ACC112 (cell line): ENCODE measurements at regions not wholly inside any gene's neighbourhood (a gene's known extent, or its start where the extent isn't known, plus 50 kb on each side); places are given as distances from the start of the nearest gene placed in this dataset.

Source experiments
- H2AFZ ChIP-seq: fragments of 200-600 bp; sonication (generic); one replicate; pipeline ENCODE4 v1.6.0; 2017; ENCODE audit warnings: antibody characterized with exemption, low read length; ENCODE audit not compliant: unreplicated experiment
- H3K27ac ChIP-seq: fragments of 200-600 bp; sonication (generic); 2 replicates; pipeline ENCODE4 v1.5.1; 2014; ENCODE audit warnings: low read depth, mild to moderate bottlenecking, antibody characterized with exemption, low read length, moderate library complexity
- H3K27me3 ChIP-seq: fragments of 200-600 bp; sonication (generic); 2 replicates; pipeline ENCODE4 v1.6.1; 2014; ENCODE audit warnings: mild to moderate bottlenecking, antibody characterized with exemption, low read length, moderate library complexity, mixed read lengths; ENCODE audit not compliant: insufficient read depth
- H3K36me3 ChIP-seq: fragments of 200-600 bp; sonication (generic); 2 replicates; pipeline ENCODE4 v1.6.1; 2016; ENCODE audit warnings: mild to moderate bottlenecking, antibody characterized with exemption, low read length, moderate library complexity, mixed read lengths; ENCODE audit not compliant: insufficient read depth
- H3K4me1 ChIP-seq: fragments of 200-600 bp; sonication (generic); one replicate; pipeline ENCODE4 v1.6.1; 2016; ENCODE audit warnings: low read length, mixed read lengths; ENCODE audit not compliant: insufficient read depth, unreplicated experiment, control insufficient read depth
- H3K4me3 ChIP-seq: fragments of 200-600 bp; sonication (generic); 2 replicates; pipeline ENCODE4 v1.5.1; 2014; ENCODE audit warnings: mild to moderate bottlenecking, low read depth, low read length
- H3K79me2 ChIP-seq: fragments of 200-600 bp; sonication (generic); one replicate; pipeline ENCODE4 v1.6.0; 2016; ENCODE audit warnings: low read length; ENCODE audit not compliant: control insufficient read depth, unreplicated experiment, insufficient read depth

DNA sequence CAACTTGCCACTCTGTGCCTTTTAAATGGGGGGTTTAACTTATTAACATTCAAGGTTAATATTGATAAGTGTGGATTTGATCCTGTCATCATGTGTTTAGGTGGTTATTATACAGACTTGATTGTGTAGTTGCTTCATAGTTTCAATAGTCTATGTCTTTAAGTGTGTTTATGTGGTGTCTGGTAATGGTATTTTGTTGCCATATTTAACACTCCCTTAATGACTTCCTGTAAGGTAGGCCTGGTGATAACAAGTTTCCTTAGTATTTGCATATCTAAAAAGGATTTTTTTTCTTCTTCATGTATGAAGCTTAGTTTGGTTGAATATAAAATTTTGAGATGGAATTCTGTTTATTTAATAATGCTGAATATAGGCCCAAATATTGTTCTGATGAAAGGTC is 506.0 kb upstream of the ZNF462 start:
- H3K4me3 ChIP-seq = no peak overlapping the region
- H3K27me3 ChIP-seq = no peaks in the 10 kb centered on the region
- no peak overlapping the region for H3K27ac ChIP-seq
- H2AFZ ChIP-seq = no peak overlapping the region
- H3K36me3 ChIP-seq = no peaks in the 10 kb centered on the region
- no peaks in the 10 kb centered on the region for H3K4me1 ChIP-seq
- H3K79me2 ChIP-seq = no peaks in the 10 kb centered on the region

DNA sequence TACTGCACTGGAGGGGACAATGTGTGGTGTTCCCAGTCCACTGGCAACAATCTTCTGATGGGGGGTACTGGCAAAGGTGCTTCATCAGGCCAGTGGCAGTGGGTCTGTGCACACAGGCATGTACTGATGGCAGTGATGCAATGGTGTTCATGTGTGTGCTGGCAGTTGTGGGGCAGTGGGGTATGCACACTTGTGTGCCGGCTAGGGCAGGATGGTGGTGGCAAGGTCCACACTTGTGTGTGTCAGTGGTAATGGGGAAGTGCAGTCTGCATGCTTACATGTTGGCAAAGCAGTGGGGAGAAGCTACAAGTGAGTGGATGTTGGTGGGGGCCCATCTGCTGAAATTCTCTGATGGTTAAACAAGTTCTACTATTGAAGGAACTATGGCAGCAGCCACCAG is 504.6 kb upstream of the ZNF462 start:
- H3K4me1 ChIP-seq = no peaks in the 10 kb centered on the region
- no peak overlapping the region for H3K27ac ChIP-seq
- H3K36me3 ChIP-seq = no peaks in the 10 kb centered on the region
- H3K27me3 ChIP-seq = no peaks in the 10 kb centered on the region
- no peaks in the 10 kb centered on the region for H3K79me2 ChIP-seq
- no peak overlapping the region for H2AFZ ChIP-seq
- no peak overlapping the region for H3K4me3 ChIP-seq

DNA sequence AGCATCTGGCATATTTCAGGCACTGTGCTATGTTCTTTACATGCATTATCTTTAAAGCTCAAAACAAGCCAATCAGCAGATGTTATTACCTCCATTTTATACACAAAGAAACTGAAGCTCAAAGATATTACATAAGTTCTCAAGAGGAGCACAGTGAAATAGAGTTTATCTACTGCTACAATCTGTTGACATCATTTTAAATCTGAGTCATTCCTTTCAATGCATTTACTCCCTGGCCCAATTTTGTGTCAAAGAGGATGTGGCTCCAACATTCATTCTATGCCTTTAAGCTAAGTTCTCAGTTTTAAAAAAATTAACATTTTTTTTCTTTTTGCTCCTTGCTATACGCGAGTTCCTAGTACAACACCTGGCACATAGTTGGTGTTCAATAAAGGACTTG is 486.3 kb upstream of the ZNF462 start:
- Histone ChIP-seq H3K27me3 (no peaks in the 10 kb centered on the region), H3K36me3 (no peaks in the 10 kb centered on the region), H2AFZ (no peak overlapping the region), H3K4me1 (no peaks in the 10 kb centered on the region), H3K79me2 (no peaks in the 10 kb centered on the region), H3K4me3 (no peak overlapping the region), H3K27ac (no peak overlapping the region)

DNA sequence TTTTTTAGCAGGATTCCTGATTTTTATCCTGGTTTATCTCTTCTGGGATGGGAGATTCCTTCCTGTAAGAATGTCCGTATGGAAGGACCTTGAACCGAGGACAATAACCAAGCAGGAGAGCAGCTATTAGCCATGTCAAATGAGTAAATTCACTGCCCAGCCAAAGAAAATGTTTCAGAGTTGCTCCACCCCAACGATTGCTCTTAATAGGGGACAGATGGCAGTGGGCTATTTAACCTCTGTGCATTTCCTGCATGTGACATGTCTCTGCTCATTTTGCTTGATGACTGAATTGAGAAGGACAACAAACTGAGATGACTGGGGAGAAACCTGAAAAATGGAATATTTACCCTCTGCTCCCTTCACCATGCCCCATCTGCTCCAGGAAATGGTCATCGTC is 479.9 kb upstream of the ZNF462 start:
- Histone ChIP-seq H2AFZ (no peak overlapping the region), H3K4me3 (no peak overlapping the region), H3K27ac (no peak overlapping the region), H3K79me2 (no peaks in the 10 kb centered on the region), H3K36me3 (no peaks in the 10 kb centered on the region), H3K4me1 (no peaks in the 10 kb centered on the region), H3K27me3 (no peaks in the 10 kb centered on the region)

DNA sequence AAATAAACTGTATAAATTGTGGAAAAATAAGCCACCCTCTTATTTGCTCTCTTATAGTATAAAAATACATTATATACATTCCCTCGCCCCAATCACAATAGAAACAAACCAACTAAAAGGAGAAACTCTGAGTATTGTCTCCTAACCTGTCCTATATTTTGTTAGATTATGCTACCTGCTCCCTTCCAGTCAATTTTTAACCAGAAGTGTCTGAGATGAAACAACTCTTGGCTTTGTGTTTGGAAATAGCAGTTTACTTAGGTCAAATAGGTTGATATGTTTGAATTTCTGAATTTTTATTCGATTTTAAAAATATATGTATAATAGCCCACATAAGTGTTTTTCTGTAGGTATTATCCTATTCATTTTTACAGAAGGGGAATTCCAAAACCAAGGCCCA is 475.0 kb upstream of the ZNF462 start:
- H3K4me1 ChIP-seq = no peaks in the 10 kb centered on the region
- H3K4me3 ChIP-seq = no peak overlapping the region
- no peaks in the 10 kb centered on the region for H3K79me2 ChIP-seq
- no peaks in the 10 kb centered on the region for H3K27me3 ChIP-seq
- no peak overlapping the region for H3K27ac ChIP-seq
- no peak overlapping the region for H2AFZ ChIP-seq
- H3K36me3 ChIP-seq = no peaks in the 10 kb centered on the region

DNA sequence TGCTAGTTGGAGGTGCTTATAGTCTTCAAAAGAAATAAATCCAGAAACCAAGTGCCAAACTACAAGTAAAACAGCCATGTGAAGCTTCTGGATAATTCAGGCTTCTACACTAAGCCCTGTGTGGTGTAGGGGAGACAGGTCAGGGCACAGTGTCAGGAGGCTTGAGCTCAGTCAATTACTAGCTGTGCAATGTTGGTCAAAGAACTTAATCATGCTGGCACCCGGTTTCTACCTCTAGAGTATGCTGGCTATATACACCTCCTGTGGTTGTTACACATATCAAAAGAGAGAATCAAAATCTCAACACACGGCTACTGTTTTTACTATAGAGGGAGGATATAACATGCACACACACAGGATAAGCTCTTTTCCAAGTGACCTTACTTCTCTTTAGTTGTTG is 469.7 kb upstream of the ZNF462 start:
- H3K27me3 ChIP-seq = no peaks in the 10 kb centered on the region
- H3K27ac ChIP-seq = no peak overlapping the region
- no peaks in the 10 kb centered on the region for H3K4me1 ChIP-seq
- no peaks in the 10 kb centered on the region for H3K36me3 ChIP-seq
- H2AFZ ChIP-seq = no peak overlapping the region
- no peak overlapping the region for H3K4me3 ChIP-seq
- H3K79me2 ChIP-seq = no peaks in the 10 kb centered on the region

DNA sequence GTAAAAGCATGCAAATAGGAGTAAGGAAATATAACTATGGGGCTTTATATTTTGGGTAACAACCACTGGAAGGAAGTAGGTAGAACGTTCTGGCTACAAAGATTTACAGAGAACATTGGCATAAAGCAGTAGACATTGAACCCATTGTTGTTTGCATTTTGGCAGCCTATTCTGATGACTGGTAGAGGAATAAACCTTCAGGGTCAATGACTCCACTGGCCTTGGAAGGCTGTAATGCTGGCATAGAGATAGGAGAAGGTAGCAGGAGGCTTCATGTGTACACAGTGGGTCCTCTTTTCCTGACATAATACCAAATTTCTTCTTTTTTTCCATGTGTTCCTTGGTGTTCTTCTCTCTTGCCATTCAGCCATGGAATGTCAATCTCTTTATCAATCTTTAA is 462.8 kb upstream of the ZNF462 start:
- no peak overlapping the region for H3K27ac ChIP-seq
- no peak overlapping the region for H2AFZ ChIP-seq
- no peak overlapping the region for H3K4me3 ChIP-seq
- H3K4me1 ChIP-seq = no peaks in the 10 kb centered on the region
- no peaks in the 10 kb centered on the region for H3K36me3 ChIP-seq
- no peaks in the 10 kb centered on the region for H3K27me3 ChIP-seq
- H3K79me2 ChIP-seq = no peaks in the 10 kb centered on the region

DNA sequence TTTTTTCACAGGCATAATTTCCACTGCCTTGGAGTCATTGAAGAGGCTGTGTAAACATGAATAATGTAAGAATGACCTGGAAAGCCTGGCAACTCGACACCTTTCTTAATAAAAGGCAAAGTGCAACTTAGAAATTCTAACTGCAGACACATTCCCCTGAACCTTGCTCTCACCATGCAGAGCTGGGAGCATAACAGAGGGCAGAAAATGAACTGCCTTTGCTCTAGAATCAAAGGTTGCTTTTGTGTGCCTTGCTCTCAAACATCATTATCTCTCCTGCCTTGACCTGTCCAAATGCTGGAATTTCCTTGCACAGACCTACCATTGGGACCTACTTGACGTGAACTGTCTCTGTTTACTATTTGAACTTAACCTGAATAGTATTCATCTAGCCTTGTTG is 462.0 kb upstream of the ZNF462 start:
- no peak overlapping the region for H3K4me3 ChIP-seq
- H3K79me2 ChIP-seq = no peaks in the 10 kb centered on the region
- no peaks in the 10 kb centered on the region for H3K36me3 ChIP-seq
- no peak overlapping the region for H2AFZ ChIP-seq
- no peak overlapping the region for H3K27ac ChIP-seq
- no peaks in the 10 kb centered on the region for H3K27me3 ChIP-seq
- no peaks in the 10 kb centered on the region for H3K4me1 ChIP-seq

DNA sequence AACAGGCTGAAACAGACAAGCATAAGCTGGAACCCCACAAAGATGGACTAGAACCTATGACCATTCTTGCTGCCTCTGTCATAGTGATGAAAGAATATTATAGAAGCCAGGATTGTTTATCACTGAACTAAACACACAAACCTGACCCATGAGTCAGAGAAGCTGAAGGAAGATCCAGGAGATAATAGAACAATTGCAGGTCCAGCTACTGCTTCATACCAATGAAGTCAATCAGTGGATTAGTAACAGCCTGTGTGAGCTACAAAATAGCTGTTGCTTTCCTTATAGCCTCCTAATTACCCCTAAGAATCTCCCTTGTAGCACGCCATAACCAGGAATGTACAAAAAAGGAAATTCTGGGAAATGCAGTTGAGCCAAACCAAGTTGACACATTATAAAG is 459.9 kb upstream of the ZNF462 start:
- H3K4me3 ChIP-seq = no peak overlapping the region
- H3K27me3 ChIP-seq = no peaks in the 10 kb centered on the region
- no peaks in the 10 kb centered on the region for H3K79me2 ChIP-seq
- no peak overlapping the region for H3K27ac ChIP-seq
- H3K36me3 ChIP-seq = no peaks in the 10 kb centered on the region
- no peak overlapping the region for H2AFZ ChIP-seq
- H3K4me1 ChIP-seq = no peaks in the 10 kb centered on the region

DNA sequence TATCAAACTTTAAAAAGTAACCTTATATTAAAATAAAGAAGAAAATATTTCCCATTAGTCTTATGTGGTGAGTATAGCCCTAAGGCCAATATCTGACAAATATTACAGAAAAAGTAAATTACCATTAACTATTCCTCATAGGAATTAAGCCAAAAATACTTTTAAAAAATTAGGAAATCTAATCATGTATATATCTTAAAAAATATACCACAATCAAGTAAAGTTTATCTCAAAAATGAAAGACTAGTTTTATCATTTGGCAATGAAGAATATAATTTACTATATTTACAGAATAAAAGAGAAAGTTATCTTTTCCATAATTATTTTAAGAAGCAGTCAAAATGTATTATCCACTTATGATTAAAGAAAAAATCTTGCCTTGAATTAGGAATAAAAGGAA is 458.8 kb upstream of the ZNF462 start:
- Histone ChIP-seq H3K79me2 (no peaks in the 10 kb centered on the region), H3K4me3 (no peak overlapping the region), H3K27ac (no peak overlapping the region), H2AFZ (no peak overlapping the region), H3K36me3 (no peaks in the 10 kb centered on the region), H3K4me1 (no peaks in the 10 kb centered on the region), H3K27me3 (no peaks in the 10 kb centered on the region)

DNA sequence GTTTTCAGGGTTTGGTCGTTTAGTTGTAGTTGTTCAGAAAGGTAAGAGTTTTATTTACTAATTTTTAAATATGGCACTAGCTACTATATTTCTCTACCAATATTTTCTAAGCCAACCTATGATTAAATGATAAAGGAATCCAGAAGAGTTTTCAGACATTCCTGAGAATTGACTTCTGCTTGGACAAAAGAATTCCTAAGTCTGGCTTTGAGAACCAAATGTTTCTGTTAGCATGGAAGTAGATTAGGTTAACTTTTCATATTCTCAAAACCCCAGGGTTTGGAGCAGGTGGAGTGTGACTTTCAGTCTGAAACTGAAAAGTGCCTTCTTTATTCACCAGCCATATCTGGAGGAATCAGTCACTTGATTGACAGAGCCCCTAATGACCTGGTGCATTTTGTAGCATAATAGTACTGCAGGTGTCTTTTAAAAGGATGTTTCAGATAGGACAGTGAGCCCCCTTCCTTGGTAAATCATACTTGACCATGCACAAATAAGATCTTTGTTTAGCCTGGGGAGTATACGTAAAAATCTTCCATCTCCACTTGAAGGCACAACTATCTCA is 457.0 kb upstream of the ZNF462 start:
- Histone ChIP-seq H3K27ac (no peak overlapping the region), H3K4me1 (no peaks in the 10 kb centered on the region), H3K27me3 (no peaks in the 10 kb centered on the region), H3K4me3 (no peak overlapping the region), H2AFZ (no peak overlapping the region), H3K79me2 (no peaks in the 10 kb centered on the region), H3K36me3 (no peaks in the 10 kb centered on the region)
